ENCODE measurements at regions not wholly inside any gene's neighbourhood (a gene's known extent, or its start where the extent isn't known, plus 50 kb on each side); places are given as distances from the start of the nearest gene placed in this dataset.
"Not testable (repeated sequence)": the region's sequence is repeated elsewhere in the genome, so short reads cannot be mapped to it uniquely, and the experiment has no call there.

- DNase-seq: no peak
Measured at GRCh38 chr2:236776695-236777251, 207.1 kb downstream of the ACKR3 start.

- DNase-seq: no peak
Measured at GRCh38 chr2:236777408-236777807, 207.8 kb downstream of the ACKR3 start.

- no peak for DNase-seq
Measured at GRCh38 chr2:236781933-236782816, 212.6 kb downstream of the ACKR3 start.

GRCh38 chr2:236782938-236783337 is 213.3 kb downstream of the ACKR3 start:
- DNase-seq: no peak

GRCh38 chr2:236783417-236784020 is 213.9 kb downstream of the ACKR3 start:
- DNase-seq: no peak

- no peak for DNase-seq
Measured at GRCh38 chr2:236785611-236786057, 216.0 kb downstream of the ACKR3 start.

GRCh38 chr2:236786751-236787150 is 217.1 kb downstream of the ACKR3 start:
- no peak for DNase-seq

GRCh38 chr2:236787376-236787775 is 217.8 kb downstream of the ACKR3 start:
- not testable (repeated sequence) for DNase-seq

GRCh38 chr2:236787885-236788284 is 218.3 kb downstream of the ACKR3 start:
- DNase-seq: peak; percentile 1

GRCh38 chr2:236790963-236791362 is 221.3 kb downstream of the ACKR3 start:
- no peak for DNase-seq

- DNase-seq: no peak
Measured at GRCh38 chr2:236793023-236794011, 223.7 kb downstream of the ACKR3 start.

GRCh38 chr2:236794176-236794957 is 224.7 kb downstream of the ACKR3 start:
- no peak for DNase-seq

GRCh38 chr2:236795169-236795860 is 225.7 kb downstream of the ACKR3 start:
- DNase-seq: no peak

- no peak for DNase-seq
Measured at GRCh38 chr2:236795861-236796219, 226.2 kb downstream of the ACKR3 start.

- no peak for DNase-seq
Measured at GRCh38 chr2:236796236-236796635, 226.6 kb downstream of the ACKR3 start.

GRCh38 chr2:236797411-236797810 is 227.8 kb downstream of the ACKR3 start:
- DNase-seq: no peak

- DNase-seq: no peak
Measured at GRCh38 chr2:236798491-236798890, 228.9 kb downstream of the ACKR3 start.

GRCh38 chr2:236799391-236800026 is 229.9 kb downstream of the ACKR3 start:
- DNase-seq: no peak

GRCh38 chr2:236802862-236803261 is 233.2 kb downstream of the ACKR3 start:
- no peak for DNase-seq

- DNase-seq: no peak
Measured at GRCh38 chr2:236803621-236804020, 234.0 kb downstream of the ACKR3 start.

Measured in CD4-positive, alpha-beta T cell treated with Interleukin-21 for 1 hour (primary cell).